ENCODE measurements at regions not wholly inside any gene's neighbourhood (a gene's known extent, or its start where the extent isn't known, plus 50 kb on each side); places are given as distances from the start of the nearest gene placed in this dataset.

DNA sequence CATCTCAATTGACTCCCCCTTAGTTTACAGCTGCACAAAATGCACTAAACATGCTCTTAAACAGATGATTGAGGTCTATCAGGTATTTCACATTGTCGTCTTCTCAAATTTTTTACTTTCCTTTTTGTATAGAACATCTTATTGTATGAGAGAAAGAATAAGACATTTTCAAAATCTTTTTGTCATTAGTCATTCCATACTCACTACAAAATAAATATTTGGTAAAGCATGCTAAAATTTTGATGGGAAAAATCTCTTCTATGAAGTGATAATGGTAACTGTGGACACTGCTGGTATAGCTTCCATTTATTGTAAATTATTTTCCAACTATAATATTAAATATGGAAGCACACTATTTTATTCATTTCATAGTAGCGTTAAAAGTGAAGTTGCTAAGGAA lies 185.6 kb upstream of the FSTL5 start:
- TF ChIP-seq CTCF (conservative IDR thresholded peaks at IDR 0.05; ENCODE audit: low read length) (no peak), EZH2phosphoT487 (IDR thresholded peaks at IDR 0.05; ENCODE audit: borderline replicate concordance, low read depth, low read length) (no peak)
